GM21447 (cell line): ENCODE measurements at regions not wholly inside any gene's neighbourhood (a gene's known extent, or its start where the extent isn't known, plus 50 kb on each side); places are given as distances from the start of the nearest gene placed in this dataset.
"Not testable (repeated sequence)": the region's sequence is repeated elsewhere in the genome, so short reads cannot be mapped to it uniquely, and the experiment has no call there.

Experiments used
- ATAC-seq: cut with Tn5 transposase; IDR thresholded peaks from one replicate; pipeline ENCODE4 v1.9.1; 2021; ENCODE audit not compliant: unreplicated experiment

DNA sequence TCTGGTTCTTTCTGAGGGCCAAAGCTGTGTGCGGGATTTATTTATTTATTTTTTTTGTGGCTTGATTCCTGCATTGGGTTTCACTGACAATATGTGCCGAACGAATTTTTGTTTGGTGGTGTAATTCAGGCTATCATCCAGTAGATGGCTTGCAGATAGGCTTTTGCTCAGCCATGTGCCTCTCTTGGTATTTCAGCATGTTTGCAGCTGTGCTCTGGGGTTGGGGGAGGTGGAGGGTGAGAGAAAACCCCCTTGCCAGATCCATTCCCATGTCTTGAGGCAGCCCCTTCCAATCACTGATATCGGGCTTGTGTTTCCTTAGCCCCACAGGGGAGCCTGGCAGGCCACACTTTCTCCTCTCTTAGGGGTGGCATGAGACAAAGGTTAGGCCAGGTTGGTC is 302.4 kb downstream of the PTGER3 start:
- no peak for ATAC-seq

DNA sequence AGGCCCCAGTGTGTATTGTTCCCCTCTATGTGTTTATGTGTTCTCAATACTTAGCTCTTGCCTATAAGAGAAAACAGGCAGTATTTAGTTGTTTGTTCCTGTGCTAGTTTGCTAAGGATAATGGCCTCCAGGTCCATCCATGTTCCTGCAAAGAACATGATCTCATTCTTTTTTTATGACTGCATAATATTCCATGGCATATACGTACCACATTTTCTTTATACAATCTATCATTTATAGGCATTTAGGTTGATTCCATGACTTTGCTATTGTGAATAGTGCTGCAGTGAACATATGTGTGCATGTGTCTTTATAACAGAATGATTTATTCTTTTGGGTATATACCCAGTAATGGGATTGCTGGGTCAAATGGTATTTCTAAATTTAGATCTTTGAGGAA is 301.6 kb downstream of the PTGER3 start:
- ATAC-seq, result not testable (repeated sequence)

DNA sequence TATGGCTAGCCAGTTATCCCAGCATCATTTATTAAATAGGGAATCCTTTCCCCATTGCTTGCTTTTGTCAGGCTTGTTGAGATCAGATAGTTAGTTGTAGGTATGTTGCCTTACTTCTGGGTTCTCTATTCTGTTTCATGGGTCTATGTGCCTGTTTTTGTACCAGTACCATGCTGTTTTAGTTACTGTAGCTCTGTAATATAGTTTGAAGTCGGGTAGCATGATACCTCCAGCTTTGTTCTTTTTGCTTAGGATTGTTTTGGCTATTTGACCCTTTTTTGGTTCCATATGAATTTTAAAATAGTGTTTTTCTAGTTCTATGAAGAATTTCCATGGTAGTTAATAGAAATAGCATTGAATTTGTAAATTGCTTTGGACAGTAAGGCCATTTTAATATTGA is 300.5 kb downstream of the PTGER3 start:
- not testable (repeated sequence) for ATAC-seq

DNA sequence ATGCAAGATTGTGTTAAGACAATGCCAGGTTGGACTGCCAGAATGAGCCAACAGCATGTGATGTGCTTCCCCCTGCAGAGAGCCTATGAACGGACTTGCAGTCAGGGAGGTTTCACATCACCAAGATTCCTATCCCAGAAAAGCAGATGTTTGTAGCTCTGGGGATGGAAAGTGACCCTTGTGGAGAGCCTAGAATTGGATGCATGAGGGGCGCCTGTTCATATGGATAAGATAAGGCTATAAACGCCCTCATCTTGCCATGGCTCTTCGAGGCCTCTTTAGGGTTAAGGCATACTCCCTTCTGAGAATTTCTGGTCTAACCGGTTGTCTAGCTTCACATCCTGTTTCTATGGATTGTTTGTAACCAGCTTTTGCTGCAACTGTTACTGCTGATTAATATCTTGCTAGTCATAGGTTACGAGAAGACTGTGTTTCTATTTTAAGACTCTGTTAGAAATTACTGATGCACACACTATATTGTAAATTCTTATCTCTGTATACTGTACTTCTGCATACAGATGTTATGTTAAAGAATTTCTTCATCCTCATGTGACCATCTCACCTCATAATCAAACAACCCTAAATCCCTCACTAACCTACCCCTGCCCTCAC is 295.8 kb downstream of the PTGER3 start:
- ATAC-seq, result not testable (repeated sequence)

DNA sequence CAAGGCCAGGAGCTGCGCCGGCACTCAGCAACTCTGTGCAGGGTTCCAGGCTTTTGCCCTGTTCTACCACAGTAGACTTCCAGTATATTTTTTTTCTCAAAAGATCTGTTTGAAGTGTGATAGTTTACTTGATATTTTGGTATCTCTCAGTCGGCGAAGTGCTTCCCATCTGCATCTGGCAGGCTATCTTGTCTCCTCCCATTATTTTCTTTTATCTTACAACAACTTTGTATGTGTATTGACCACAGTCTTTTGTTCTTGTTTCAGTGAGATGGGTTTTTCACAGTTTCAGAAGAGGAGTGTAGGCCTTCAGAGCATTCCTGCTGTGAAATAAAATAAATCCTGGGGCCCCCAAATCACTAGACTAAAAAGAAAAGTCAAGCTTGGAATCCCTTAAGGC is 292.9 kb downstream of the PTGER3 start:
- ATAC-seq, result no peak

DNA sequence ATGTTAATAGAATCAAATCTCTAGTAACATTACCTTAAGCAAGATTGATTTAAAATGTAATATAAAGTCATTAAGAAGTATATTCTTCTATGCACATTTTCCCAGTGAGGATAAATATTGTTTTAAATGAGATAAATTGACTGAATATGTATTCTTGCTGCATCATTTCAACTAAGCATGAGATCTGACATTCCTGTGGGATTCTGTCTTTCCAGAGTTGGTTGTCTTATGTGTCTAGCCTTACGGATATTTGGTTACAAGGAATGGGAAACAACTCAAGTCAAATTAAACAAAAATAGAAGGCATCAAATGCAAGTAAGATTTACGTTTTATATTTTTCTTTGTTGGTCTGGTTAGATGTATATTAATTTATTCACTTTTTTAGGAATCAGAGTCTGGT is 287.5 kb downstream of the PTGER3 start:
- no peak for ATAC-seq

DNA sequence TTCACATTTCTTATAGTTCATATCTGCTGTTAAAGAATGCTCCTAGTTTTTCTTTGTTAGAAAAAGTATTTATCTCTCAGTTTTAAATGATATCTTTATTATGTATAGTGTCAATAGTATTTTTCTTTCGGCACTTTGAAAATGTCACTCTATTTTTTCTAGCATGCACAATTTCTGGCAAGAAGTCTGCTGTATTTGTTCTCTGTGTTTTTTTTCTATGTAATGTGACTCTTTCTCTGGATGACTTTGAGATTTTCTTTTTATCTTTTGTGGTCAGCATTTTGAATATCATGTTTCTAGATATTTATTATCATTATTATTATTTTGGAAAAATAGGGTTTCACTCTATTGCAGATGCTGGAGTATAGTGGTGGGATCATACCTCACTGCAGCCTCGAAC is 285.2 kb downstream of the PTGER3 start:
- ATAC-seq, result no peak

DNA sequence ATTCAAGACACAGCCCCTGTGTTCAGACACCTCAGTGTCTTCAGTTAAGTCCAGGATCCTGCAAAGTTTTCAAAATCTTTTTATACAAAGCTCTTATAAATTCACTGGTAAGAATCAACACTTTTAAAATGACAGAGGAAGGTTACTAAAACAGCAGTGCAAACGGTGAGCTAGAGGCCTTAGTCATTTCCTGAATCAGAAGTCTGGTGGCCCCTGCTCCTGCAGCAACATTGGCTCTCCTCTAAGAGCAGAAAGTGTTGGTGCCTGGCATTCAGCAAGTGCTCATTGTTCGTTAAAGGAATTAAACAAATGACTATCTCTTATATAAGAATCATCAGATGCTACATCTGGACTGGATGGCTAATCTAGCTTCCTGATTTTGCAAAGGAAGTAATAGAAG is 282.9 kb downstream of the PTGER3 start:
- ATAC-seq, result no peak

DNA sequence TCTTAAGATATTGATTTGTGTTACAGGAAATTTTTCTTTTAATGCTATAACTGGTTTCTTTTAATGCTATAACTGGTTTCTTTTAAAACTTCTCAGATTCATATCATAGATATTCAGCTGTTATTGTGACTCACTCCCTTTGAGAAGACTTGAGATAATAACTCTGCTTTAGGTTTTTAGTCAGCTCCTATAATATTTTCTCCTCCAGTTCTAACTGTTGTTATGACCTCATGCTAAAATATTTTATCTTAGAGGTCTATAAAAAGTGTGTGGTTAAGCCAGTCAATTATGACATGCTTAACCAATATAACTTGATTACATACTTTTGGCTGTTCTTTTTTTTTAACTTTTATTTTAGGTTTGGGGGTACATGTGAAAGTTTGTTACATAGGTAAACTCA is 280.2 kb downstream of the PTGER3 start:
- ATAC-seq, result no peak

DNA sequence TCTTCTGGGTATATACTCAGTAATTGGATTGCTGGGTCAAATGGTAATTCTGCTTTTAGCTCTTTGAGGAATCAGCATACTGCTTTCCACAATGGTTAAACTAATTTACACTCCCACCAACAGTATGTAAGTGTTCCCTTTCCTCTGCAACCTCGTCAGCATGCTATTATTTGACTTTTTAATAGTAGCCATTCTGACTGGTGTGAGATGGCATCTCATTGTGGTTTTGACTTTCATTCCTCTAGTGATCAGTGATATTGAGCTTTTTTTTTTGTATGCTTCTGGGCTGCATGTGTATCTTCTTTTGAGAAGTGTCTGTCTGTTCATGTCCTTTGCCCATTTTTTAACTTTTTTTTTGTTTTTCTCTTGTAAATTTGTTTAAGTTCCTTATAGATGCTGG is 279.4 kb downstream of the PTGER3 start:
- no peak for ATAC-seq

DNA sequence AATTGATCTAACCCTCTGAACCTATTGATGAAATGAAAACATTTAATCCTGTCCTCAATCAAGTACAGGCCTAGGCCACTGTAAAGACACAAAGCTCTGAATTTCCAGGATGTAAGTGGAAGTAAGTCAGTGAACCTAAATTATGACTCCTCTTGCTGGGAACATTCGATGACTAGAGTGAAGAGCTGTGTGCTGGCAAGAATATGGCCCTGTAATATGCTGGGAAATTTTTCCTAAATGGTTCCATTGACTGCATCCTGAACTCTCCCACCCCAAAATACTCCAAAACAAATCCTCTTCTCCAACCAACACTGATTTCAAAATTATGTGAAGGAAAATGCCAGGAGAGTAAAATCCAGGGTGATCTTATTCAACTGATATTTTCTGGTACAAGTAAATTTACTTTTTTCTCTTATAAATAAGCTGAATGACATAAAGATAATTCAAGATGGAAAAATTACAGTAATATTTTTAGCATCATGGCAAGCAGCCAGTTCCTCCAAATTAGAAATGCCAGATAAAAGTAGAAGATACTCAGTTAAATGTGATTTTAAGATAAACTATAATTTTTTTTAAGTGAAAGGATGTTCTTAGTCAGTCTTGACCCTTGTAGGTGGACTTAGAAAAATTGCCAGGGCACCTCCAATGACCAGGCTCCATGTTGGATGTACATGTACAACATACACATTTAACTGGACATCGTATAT is 269.4 kb downstream of the PTGER3 start:
- no peak for ATAC-seq

DNA sequence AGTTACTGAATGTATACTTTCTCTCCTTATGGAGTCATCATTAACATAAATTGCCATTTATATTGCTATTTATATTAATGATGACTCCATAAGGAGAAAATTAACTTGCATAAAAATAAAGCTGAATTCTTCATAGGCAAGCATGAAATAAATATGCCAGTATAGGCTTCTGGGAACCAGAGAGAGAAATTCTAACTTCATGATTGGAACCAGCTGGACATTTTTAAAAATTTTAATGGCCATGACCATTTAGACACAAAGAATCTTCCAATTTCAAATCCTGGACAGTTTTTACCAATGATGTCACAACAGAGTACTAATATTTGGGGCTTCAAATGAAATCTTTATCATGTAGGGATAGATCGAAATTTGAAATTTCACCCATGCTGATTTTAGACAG is 268.7 kb downstream of the PTGER3 start:
- no peak for ATAC-seq

DNA sequence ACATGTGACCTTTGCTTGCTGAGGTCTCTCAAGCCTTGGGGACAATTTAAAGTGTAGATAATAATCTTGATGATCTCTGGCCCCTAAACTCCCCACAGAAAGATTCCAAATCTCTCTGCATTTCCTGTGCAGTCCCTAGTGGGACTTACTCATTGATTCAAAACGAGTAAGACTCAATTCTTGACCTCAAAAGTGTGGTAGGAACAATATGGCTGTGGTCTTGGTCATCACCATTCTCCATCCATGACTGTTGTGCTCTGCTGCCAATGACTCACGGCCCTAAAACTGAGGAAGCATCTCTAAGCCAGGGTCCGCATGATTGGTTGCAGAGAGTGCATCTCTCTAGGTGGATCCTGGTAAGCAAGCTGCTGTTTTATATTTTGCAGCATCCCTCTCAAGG is 268.0 kb downstream of the PTGER3 start:
- no peak for ATAC-seq

DNA sequence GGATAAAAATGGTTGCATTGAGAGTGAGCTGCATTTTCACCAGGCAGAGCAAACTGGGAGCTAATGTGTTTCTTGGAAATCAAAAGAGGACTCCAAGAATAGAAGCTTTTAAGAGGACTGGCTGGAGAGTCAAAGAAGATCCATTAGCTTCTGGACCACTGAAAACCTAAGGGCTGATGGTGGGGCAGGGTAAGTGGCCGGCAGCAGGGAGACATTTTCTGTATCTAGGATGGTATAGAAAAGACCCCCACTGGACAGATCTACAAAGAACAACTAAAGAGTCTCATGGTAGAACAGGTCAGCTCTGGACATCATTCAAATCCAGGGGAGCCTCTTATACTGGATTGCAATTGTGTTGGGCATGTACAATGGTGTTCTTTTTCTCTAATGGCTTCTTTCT is 262.3 kb downstream of the PTGER3 start:
- ATAC-seq, result no peak

DNA sequence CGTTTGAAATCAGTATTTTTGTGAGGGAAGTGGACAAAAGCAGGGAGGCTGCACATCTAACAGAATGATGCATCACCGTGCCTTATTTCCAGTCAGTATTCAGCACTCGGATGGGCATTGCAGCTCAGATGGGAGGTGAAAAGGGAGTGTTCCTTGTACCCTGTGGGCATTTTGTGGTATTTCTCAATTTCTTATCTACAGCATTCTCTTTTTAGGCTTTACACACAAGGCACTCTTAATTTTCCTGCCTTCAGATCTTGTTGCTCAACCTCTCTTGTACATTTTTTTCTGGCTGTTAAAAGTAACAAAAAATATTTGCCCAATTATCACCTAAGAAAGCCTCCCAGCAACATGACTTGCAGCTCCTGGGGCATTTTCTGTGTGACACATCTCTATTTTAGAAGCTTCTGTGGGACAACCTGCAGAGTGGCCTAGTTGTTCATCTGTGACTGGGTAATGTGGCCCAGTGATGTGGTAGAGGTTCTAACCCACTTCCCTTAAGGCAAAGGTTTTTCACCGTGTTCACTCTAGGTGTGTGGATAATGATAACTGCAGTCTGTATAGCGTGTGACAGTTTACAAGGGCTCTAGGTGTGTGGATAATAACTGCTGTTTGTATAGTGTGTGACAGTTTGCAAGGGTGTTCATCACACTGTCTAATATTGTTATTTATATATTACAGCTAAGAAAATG is 257.2 kb downstream of the PTGER3 start:
- ATAC-seq, result no peak

DNA sequence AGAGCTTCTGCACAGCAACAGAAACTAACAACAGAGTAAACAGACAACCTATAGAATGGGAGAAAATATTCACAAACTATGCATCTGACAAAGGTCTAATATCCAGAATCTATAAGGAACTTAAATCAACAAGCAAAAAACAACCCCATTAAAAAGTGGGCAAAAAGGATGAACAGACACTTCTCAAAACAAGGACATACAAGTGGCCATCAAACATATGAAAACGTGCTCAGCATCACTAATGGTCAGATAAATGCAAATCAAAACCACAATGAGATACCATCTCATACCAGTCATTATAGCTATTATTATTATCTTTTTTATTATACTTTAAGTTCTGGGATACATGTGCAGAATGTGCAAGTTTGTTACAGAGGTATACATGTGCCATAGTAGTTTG is 252.6 kb downstream of the PTGER3 start:
- not testable (repeated sequence) for ATAC-seq

DNA sequence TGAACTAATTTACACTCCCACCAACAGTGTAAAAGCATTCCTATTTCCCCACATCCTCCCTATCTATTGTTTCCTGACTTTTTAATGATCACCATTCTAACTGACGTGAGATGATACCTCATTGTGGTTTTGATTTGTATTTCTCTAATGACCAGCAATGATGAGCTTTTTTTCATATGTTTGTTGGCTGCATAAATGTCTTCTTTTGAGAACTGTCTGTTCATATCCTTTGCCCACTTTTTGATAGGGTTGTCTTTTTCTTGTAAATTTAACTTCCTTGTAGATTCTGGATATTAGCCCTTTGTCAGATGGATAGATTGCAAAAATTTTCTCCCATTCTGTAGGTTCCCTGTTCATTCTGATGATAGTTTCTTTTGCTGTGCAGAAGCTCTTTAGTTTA is 251.3 kb downstream of the PTGER3 start:
- ATAC-seq, result not testable (repeated sequence)

DNA sequence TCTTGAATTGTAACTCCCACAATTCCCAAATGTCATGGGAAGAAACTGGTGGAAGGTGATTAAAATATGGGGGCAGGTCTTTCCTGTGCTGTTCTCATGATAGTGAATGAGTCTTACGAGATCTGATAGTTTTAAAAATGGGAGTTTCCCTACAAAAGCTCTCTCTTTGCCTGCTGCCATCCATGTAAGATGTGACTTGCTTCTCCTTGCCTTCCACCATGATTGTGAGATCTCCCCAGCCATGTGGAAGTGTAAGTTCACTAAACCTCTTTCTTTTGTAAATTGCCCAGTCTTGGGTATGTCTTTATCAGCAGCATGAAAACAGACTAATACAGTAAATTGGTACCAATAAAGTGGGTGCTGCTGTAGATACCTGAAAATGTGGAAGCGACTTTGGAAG is 245.0 kb downstream of the PTGER3 start:
- not testable (repeated sequence) for ATAC-seq

DNA sequence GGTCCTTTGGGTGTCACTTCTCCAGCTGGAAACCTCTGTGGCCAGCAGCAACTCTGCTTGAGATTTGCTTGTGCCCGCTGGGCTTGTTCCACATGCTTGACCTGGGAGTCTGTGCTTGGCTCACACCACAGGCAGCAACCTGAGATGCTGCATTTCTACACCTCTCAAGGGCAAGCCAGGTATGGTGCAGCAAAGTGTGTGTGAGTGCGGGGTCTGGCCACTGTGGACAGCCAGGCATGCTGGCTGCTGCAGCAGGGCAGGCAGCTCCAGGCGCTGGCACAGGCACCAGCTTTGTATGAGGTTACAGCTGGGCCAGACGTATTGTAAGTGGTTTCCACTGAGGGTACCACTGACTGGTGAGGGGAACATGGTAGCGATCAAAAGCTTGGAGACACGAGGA is 242.0 kb downstream of the PTGER3 start:
- no peak for ATAC-seq

DNA sequence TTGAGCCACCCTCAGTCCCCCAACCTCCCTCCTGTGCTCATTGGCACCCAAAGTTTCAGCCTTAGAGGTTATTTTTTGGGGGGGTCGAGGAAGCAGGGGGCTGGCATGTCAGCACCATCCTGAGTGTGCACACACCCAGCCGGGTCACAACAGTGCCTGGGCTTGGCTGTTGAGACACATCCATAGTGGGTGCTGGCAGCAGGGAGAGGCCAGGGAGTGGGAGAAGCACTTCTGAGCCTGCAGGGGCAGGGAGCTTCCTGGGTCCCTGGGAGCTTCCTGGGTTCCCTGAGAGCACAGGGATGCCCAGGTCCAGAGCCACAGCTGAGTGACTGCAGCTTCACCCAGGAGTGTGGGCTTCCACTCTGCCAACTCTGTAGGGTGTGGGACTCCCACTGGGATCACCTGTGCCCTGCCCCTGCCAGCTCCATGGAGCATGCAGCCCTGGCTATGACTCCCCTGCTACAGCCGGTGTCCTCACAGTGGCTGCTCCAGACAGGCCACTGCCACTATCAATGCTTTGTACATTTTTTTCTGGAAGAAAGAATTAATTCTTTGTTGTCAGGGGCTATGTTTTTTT is 240.4 kb downstream of the PTGER3 start:
- no peak for ATAC-seq

DNA sequence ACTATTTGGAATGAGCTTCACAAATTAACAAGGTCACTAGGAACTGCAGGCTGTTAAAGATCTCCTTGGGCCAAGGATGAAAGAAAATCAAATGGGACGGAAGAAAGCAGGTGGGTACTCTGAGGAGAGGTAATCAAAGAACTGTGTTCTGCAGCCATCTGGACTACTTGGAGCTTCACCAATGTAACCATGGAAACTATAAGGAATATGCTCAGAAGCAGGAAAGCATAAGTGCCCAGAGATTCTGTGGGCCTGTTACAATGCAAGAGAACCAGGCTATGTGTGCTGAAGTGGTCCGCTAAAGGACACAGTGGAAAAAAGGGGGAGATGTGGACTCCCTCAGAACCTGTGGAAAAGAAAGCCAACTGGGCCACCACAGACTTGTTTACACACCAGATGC is 238.5 kb downstream of the PTGER3 start:
- ATAC-seq, result no peak

DNA sequence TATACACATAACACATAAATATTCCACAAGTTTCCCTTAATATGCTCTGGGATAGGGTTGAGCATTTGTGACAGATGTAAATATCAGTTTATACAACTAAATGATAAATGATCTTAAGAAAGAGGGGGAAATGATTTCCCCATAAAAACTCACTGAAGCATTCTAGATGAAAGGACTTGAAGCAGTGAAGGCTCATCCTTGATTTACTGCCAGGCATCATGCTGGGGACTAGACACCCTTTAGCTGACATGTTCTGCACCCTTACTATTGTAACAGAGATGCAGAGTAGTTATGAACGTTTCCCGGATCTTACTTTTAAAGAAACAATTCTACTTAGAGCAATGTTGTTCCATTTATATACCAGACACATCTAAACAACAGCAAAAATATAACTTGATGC is 235.8 kb downstream of the PTGER3 start:
- no peak for ATAC-seq
